ENCODE measurements at regions not wholly inside any gene's neighbourhood (a gene's known extent, or its start where the extent isn't known, plus 50 kb on each side); places are given as distances from the start of the nearest gene placed in this dataset.

GRCh38 chr6:48570656-48571055 lies 459.7 kb upstream of the PTCHD4 start:
- Mint-ChIP-seq H3K4me1 (ENCODE audit: unreplicated experiment) (peaks cover 8% of the 10 kb centered on the region), H3K36me3 (ENCODE audit: unreplicated experiment) (no peaks in the 10 kb centered on the region), H3K9me3 (ENCODE audit: unreplicated experiment) (no peaks in the 10 kb centered on the region), H3K27ac (ENCODE audit: unreplicated experiment) (no peak overlapping the region), H3K27me3 (ENCODE audit: unreplicated experiment) (no peaks in the 10 kb centered on the region), H3K4me3 (ENCODE audit: unreplicated experiment) (no peak overlapping the region)
- DNase-seq (ENCODE audit: extremely low spot score, unreplicated experiment) = no peak
- no peak for TF ChIP-seq CTCF (IDR thresholded peaks at IDR 0.05)

GRCh38 chr6:48568856-48569255 lies 457.9 kb upstream of the PTCHD4 start:
- Mint-ChIP-seq H3K27me3 (ENCODE audit: unreplicated experiment) (no peaks in the 10 kb centered on the region), H3K4me1 (ENCODE audit: unreplicated experiment) (peaks cover 8% of the 10 kb centered on the region), H3K27ac (ENCODE audit: unreplicated experiment) (no peak overlapping the region), H3K4me3 (ENCODE audit: unreplicated experiment) (no peak overlapping the region), H3K9me3 (ENCODE audit: unreplicated experiment) (no peaks in the 10 kb centered on the region), H3K36me3 (ENCODE audit: unreplicated experiment) (no peaks in the 10 kb centered on the region)
- no peak for DNase-seq (ENCODE audit: extremely low spot score, unreplicated experiment)
- TF ChIP-seq CTCF (IDR thresholded peaks at IDR 0.05) = no peak

- H3K4me1 Mint-ChIP-seq (ENCODE audit: unreplicated experiment) = peaks cover 8% of the 10 kb centered on the region
- H3K9me3 Mint-ChIP-seq (ENCODE audit: unreplicated experiment) = no peaks in the 10 kb centered on the region
- H3K36me3 Mint-ChIP-seq (ENCODE audit: unreplicated experiment) = no peaks in the 10 kb centered on the region
- H3K27ac Mint-ChIP-seq (ENCODE audit: unreplicated experiment) = no peak overlapping the region
- no peak overlapping the region for H3K4me3 Mint-ChIP-seq (ENCODE audit: unreplicated experiment)
- no peaks in the 10 kb centered on the region for H3K27me3 Mint-ChIP-seq (ENCODE audit: unreplicated experiment)
- TF ChIP-seq CTCF (IDR thresholded peaks at IDR 0.05) = no peak
- no peak for DNase-seq (ENCODE audit: extremely low spot score, unreplicated experiment)
Observed at GRCh38 chr6:48567016-48567415, 456.0 kb upstream of the PTCHD4 start.

GRCh38 chr6:48564036-48564820 lies 453.2 kb upstream of the PTCHD4 start:
- H3K4me3 Mint-ChIP-seq (ENCODE audit: unreplicated experiment) = no peak overlapping the region
- DNase-seq (ENCODE audit: extremely low spot score, unreplicated experiment) = no peak
- TF ChIP-seq CTCF (IDR thresholded peaks at IDR 0.05) = no peak
- H3K9me3 Mint-ChIP-seq (ENCODE audit: unreplicated experiment) = no peaks in the 10 kb centered on the region
- H3K27me3 Mint-ChIP-seq (ENCODE audit: unreplicated experiment) = no peaks in the 10 kb centered on the region
- peaks cover 18% of the 10 kb centered on the region for H3K4me1 Mint-ChIP-seq (ENCODE audit: unreplicated experiment)
- no peaks in the 10 kb centered on the region for H3K36me3 Mint-ChIP-seq (ENCODE audit: unreplicated experiment)
- H3K27ac Mint-ChIP-seq (ENCODE audit: unreplicated experiment) = no peak overlapping the region

GRCh38 chr6:48563433-48563832 lies 452.4 kb upstream of the PTCHD4 start:
- no peak for TF ChIP-seq CTCF (IDR thresholded peaks at IDR 0.05)
- no peak overlapping the region for H3K27ac Mint-ChIP-seq (ENCODE audit: unreplicated experiment)
- no peak overlapping the region for H3K4me3 Mint-ChIP-seq (ENCODE audit: unreplicated experiment)
- no peaks in the 10 kb centered on the region for H3K9me3 Mint-ChIP-seq (ENCODE audit: unreplicated experiment)
- no peak for DNase-seq (ENCODE audit: extremely low spot score, unreplicated experiment)
- H3K4me1 Mint-ChIP-seq (ENCODE audit: unreplicated experiment) = peaks cover 18% of the 10 kb centered on the region
- no peaks in the 10 kb centered on the region for H3K27me3 Mint-ChIP-seq (ENCODE audit: unreplicated experiment)
- no peaks in the 10 kb centered on the region for H3K36me3 Mint-ChIP-seq (ENCODE audit: unreplicated experiment)
